HG03025 (cell line): ENCODE measurements at regions not wholly inside any gene's neighbourhood (a gene's known extent, or its start where the extent isn't known, plus 50 kb on each side); places are given as distances from the start of the nearest gene placed in this dataset.
A peak's percentile ranks its signal among the peaks of the same experiment; 100 is the strongest.
"Not testable (repeated sequence)": the region's sequence is repeated elsewhere in the genome, so short reads cannot be mapped to it uniquely, and the experiment has no call there.

Source experiments
- ATAC-seq: cut with Tn5 transposase; IDR thresholded peaks from one replicate; pipeline ENCODE4 v1.9.1; 2021; ENCODE audit warnings: mild to moderate bottlenecking, moderate library complexity; ENCODE audit not compliant: unreplicated experiment, low FRiP score

DNA sequence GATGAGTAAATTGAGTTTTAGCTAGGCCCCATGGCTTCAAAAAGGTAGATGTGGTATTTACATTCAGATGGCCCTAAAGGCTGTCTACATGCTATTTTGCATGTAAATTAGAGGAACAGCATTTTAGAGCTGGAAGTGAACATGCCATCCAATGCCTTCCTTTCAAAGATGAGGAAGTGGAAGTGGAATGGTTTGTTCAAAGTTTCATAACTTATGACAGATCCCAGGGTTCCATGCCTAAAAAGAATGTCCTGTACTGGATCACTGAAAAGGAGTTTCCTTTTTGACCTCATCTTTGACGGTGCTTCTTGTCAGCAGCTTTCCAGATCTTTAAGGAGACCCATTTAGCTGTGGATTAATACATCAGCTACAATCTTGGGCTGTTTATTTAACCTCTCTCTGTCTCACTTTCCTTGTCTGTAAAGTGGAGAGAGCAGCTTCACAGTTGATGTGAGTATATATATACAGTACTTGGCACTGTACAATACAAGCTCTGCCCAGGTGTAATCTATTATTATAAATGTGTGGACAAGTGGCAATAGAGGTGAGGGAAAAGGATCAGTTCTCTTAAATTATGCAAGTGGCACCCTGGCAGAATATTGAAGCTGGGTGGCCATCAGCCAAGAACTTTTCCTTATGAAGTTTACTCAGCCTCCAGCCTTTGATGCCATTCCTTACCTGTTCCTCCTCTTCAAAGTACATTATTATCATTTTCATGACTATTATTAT, 68.7 kb upstream of the GOLGA8B start:
- no peak for ATAC-seq

DNA sequence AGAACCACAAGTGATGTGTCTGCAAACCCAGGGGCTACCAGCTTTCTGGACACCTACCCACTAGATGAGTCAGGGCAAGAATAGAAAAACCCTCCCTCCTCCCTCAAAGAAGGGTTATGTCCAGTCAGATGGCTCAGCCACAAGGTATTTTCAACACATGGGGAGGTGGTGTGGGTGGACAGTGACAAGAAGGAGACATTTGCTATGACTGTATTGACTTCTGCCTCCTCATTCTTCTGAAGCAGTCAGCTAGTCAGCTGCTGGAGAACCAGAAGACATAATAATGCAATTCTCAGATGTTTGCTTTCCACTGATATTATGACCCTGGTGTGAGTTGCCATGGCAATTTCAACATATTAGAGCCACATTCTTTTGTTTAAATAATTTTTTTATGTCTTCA, 66.7 kb upstream of the GOLGA8B start:
- peak; percentile 74 for ATAC-seq

DNA sequence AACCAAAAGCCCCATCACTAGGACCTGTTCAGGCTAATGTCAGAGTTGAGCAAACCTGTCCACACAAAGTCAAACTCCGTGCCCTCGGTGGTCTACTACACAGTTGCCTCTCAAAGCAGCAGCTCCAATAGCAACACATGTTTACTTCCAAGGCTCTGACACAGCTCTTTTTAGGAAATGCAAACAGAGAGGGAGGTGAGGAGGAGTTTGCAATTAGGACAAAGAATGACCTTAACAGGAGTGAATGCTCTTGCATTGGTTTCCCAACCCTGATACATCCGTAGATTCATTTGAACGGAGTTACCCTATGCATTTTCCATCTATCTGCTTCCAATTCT, 64.8 kb upstream of the GOLGA8B start:
- ATAC-seq = no peak

DNA sequence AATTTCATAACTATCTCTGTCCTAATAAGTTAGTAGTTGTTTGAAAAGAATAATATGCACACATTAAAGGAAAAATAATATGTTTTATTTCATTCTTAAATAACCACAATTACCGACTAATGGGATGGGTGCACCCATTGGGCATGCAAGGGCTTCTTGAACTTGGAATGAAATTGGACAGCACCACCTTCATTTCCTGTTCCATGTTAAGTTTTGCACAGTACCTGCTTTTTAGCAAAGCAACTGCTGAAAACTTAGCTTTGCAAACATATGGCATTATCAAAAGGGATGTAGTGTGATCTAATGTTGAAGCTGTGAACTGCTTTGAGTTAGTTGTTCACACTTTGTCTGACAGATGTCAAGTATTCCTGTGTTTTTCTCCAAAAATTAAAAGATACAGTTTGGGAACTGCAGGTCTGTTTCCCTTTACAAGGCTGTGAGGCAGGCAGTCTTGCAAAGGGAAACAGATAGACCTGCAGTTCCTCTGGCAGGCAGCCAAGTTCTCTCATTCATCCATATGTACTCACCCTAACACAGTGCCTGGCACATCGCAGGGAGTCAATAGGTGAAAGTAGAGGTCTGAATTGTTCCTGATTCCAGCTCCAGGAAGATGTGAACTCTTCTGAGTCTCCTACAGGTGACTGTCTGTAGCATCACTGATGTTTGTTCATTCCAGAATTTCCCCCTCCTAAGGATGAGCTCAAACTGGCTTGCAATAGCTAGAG, 64.3 kb upstream of the GOLGA8B start:
- ATAC-seq = no peak

- no peak for ATAC-seq
Measured at GRCh38 chr15:34646918-34647317, 63.5 kb upstream of the GOLGA8B start.

GRCh38 chr15:34644851-34645250, 61.4 kb upstream of the GOLGA8B start:
- no peak for ATAC-seq

- ATAC-seq = no peak
Measured at GRCh38 chr15:34644061-34644460, 60.6 kb upstream of the GOLGA8B start.

DNA sequence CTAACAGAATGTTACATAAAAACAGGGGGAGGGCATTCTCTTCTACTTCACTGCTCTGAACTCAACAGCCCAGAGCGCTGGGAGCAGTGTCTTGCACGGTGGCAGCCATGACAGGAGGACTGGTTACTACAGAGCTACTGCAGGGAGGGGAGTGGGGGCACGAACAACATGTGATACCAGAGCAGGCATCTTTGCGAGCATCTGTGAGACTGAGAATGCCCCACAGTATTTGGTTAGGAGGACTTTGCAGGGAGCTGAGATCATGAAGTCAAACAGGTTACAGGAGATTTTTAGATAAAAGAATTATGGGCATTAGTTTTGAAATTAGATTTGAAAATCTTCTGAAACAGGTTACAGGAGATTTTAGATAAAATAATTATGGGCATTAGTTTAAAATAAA, 58.8 kb upstream of the GOLGA8B start:
- no peak for ATAC-seq

GRCh38 chr15:34640661-34641060, 57.2 kb upstream of the GOLGA8B start:
- ATAC-seq = no peak

- no peak for ATAC-seq
Measured at GRCh38 chr15:34637305-34637704, 53.9 kb upstream of the GOLGA8B start.

- not testable (repeated sequence) for ATAC-seq
Measured at GRCh38 chr15:34633602-34634001, 50.2 kb upstream of the GOLGA8B start.
